B cell (primary cell): ENCODE measurements at regions not wholly inside any gene's neighbourhood (a gene's known extent, or its start where the extent isn't known, plus 50 kb on each side); places are given as distances from the start of the nearest gene placed in this dataset.

ENCODE experiments used
- CTCF ChIP-seq: fragments of 200-600 bp; IDR thresholded peaks from one replicate; pipeline ENCODE4 v1.8.0; 2022; ENCODE audit warnings: antibody characterized with exemption, mild to moderate bottlenecking
- EZH2 ChIP-seq: IDR thresholded peaks from 2 replicates; pipeline ENCODE4 v1.6.1; 2012; ENCODE audit warnings: borderline replicate concordance, low read depth, mild to moderate bottlenecking, moderate library complexity, low read length; ENCODE audit not compliant: insufficient read depth, poor library complexity, severe bottlenecking

GRCh38 chr1:93811326-93812065 is 67.5 kb downstream of the DNTTIP2 start:
- TF ChIP-seq CTCF: no peak
- TF ChIP-seq EZH2: no peak
